Psoas muscle (tissue), 7 donors: ENCODE measurements at regions not wholly inside any gene's neighbourhood (a gene's known extent, or its start where the extent isn't known, plus 50 kb on each side); places are given as distances from the start of the nearest gene placed in this dataset.

Source experiments
- ATAC-seq, 4 donors: fragments of 200-7000 bp; cut with Tn5 transposase; one replicate each; pipeline ENCODE4 v1.9.1; 2020; ENCODE audit warnings: moderate library complexity in 3 of 4, mild to moderate bottlenecking in 2 of 4
- DNase-seq, 2 donors: peaks; one replicate each; pipeline ENCODE4 v3.0.0-alpha.2; 2020
- H3K27ac ChIP-seq: fragments of 200-600 bp; one replicate; pipeline ENCODE4 v1.8.0; 2022
- H3K27me3 ChIP-seq, 3 donors: fragments of 200-600 bp in 1 of 3; one replicate each; pipeline versions ENCODE4 v1.6.1 to v1.8.0; 2013 to 2022; ENCODE audit warnings: low read length in 2 of 3, mild to moderate bottlenecking in 2 of 3, moderate library complexity in 1 of 3; ENCODE audit not compliant: insufficient read depth in 3 of 3
- H3K36me3 ChIP-seq, 2 donors: fragments of 200-600 bp in 1 of 2; one replicate each; pipeline versions ENCODE4 v1.6.1 to v1.8.0; 2013 to 2022; ENCODE audit warnings: low read depth in 1 of 2, mild to moderate bottlenecking in 1 of 2, moderate library complexity in 1 of 2; ENCODE audit not compliant: insufficient read depth in 1 of 2
- H3K4me1 ChIP-seq: fragments of 200-600 bp; one replicate; pipeline ENCODE4 v1.8.0; 2022
- H3K4me3 ChIP-seq: fragments of 200-600 bp; one replicate; pipeline ENCODE4 v1.8.0; 2022; ENCODE audit warnings: mild to moderate bottlenecking
- H3K9me3 ChIP-seq: fragments of 200-600 bp; one replicate; pipeline ENCODE4 v1.8.0; 2022
- CTCF ChIP-seq: fragments of 200-600 bp; IDR thresholded peaks from one replicate; pipeline ENCODE4 v1.8.0; 2022; ENCODE audit warnings: antibody characterized with exemption
- WGBS, 3 donors: extraction: QIAGEN DNeasy Blood & Tissue Kit; methylation state at CpG; one replicate each; pipeline versions ENCODE4 v1.1.6 to v1.1.7; 2013; 5-methylcytosine and 5-hydroxymethylcytosine counted together
- intact Hi-C, 2 donors: fragments of 100-400 bp; cut with DNase I; formaldehyde crosslinking; loops; one replicate each; pipeline versions ENCODE4 v1.11.0 to v1.14.2; 2022
- donor health status: healthy with polysubstance abuse.
- donor health status: DM: no; HTN: no; CAD: no; lungs with moderate emphysema.
- donor health status: Bipolar disorder and iron deficiency.
- donor health status: healthy.
- donor health status: DM: yes; HTN: yes; CAD: no.
- donor health status: DM: no; HTN: no; CAD: no.
- donor health status: DM: yes; HTN: yes; CAD: no.

GRCh38 chr16:86046026-86046425, 147.1 kb downstream of the IRF8 start:
- intact Hi-C loops: no loop called here
- Histone ChIP-seq H3K4me1 (no peaks in the 10 kb centered on the region), H3K4me3 (no peak overlapping the region), H3K9me3 (no peaks in the 10 kb centered on the region), H3K27ac (no peak overlapping the region), H3K36me3 (no peaks in the 10 kb centered on the region), H3K27me3 (peaks cover 0 to 70% (median 18%) of the 10 kb centered on the region in 3 donors)
- ATAC-seq (no peak), DNase-seq (no peak)
- no peak for TF ChIP-seq CTCF
- WGBS, 3 donors: 44 to 49% (median 46%) methylated on average over 6 of the region's 6 CpGs

GRCh38 chr16:86046667-86047270, 147.8 kb downstream of the IRF8 start:
- H3K36me3 ChIP-seq: no peaks in the 10 kb centered on the region
- no peaks in the 10 kb centered on the region for H3K4me1 ChIP-seq
- DNase-seq (no peak), ATAC-seq (no peak)
- WGBS, 3 donors: 43 to 46% (median 45%) methylated on average over 9 of the region's 9 CpGs
- no peak overlapping the region for H3K27ac ChIP-seq
- H3K27me3 ChIP-seq: peaks cover 0 to 77% (median 18%) of the 10 kb centered on the region in 3 donors
- no peak overlapping the region for H3K4me3 ChIP-seq
- no peaks in the 10 kb centered on the region for H3K9me3 ChIP-seq
- intact Hi-C loops: no loop called here
- no peak for TF ChIP-seq CTCF

- Histone ChIP-seq H3K27me3 (peaks cover 0 to 80% (median 20%) of the 10 kb centered on the region in 3 donors), H3K9me3 (no peaks in the 10 kb centered on the region), H3K4me1 (no peaks in the 10 kb centered on the region), H3K4me3 (no peak overlapping the region), H3K36me3 (no peaks in the 10 kb centered on the region), H3K27ac (no peak overlapping the region)
- no peak for DNase-seq
- intact Hi-C loops: no loop called here
- no peak for TF ChIP-seq CTCF
- ATAC-seq: no peak
- WGBS, 3 donors: 23 to 31% (median 28%) methylated on average over 9 to 11 of the region's 11 CpGs
Observed at GRCh38 chr16:86048221-86048620, 149.3 kb downstream of the IRF8 start.

GRCh38 chr16:86048882-86049585, 150.1 kb downstream of the IRF8 start:
- Histone ChIP-seq H3K4me1 (no peaks in the 10 kb centered on the region), H3K36me3 (no peaks in the 10 kb centered on the region), H3K9me3 (no peaks in the 10 kb centered on the region), H3K27ac (no peak overlapping the region), H3K4me3 (no peak overlapping the region), H3K27me3 (peaks cover 0 to 74% (median 18%) of the 10 kb centered on the region in 3 donors)
- no peak for TF ChIP-seq CTCF
- ATAC-seq: no peak
- no peak for DNase-seq
- intact Hi-C loops: no loop called here
- 60 to 64% (median 62%) methylated on average over 10 to 11 of the region's 11 CpGs for WGBS, 3 donors
